IPS DF 4.7 (cell line): ENCODE measurements at regions not wholly inside any gene's neighbourhood (a gene's known extent, or its start where the extent isn't known, plus 50 kb on each side); places are given as distances from the start of the nearest gene placed in this dataset.
A peak's percentile ranks its signal among the peaks of the same experiment; 100 is the strongest.
"Not testable (repeated sequence)": the region's sequence is repeated elsewhere in the genome, so short reads cannot be mapped to it uniquely, and the experiment has no call there.

Experiments used
- DNase-seq: peaks from one replicate; pipeline ENCODE4 v3.0.0-alpha.2; 2013; ENCODE audit warnings: low spot score; ENCODE audit errors: extremely low read depth

GRCh38 chr22:16730894-16731293 is 94.3 kb downstream of the XKR3 start:
- DNase-seq: not testable (repeated sequence)

- not testable (repeated sequence) for DNase-seq
Observed at GRCh38 chr22:16727491-16727890, 97.7 kb downstream of the XKR3 start.

GRCh38 chr22:16723241-16723640 is 102.0 kb downstream of the XKR3 start:
- not testable (repeated sequence) for DNase-seq

- DNase-seq: not testable (repeated sequence)
Observed at GRCh38 chr22:16722564-16722963, 102.6 kb downstream of the XKR3 start.

- DNase-seq: no peak
Observed at GRCh38 chr22:16721961-16722360, 103.2 kb downstream of the XKR3 start.

- DNase-seq: peak; percentile 14
Observed at GRCh38 chr22:16717699-16718558, 107.3 kb downstream of the XKR3 start.

GRCh38 chr22:16714568-16714967 is 110.6 kb downstream of the XKR3 start:
- DNase-seq: not testable (repeated sequence)

GRCh38 chr22:16702318-16702870 is 109.8 kb upstream of the CCT8L2 start:
- DNase-seq: not testable (repeated sequence)

GRCh38 chr22:16700390-16700789 is 107.8 kb upstream of the CCT8L2 start:
- not testable (repeated sequence) for DNase-seq

GRCh38 chr22:16699326-16699725 is 106.7 kb upstream of the CCT8L2 start:
- no peak for DNase-seq

GRCh38 chr22:16697492-16698044 is 105.0 kb upstream of the CCT8L2 start:
- not testable (repeated sequence) for DNase-seq

GRCh38 chr22:16696900-16697299 is 104.3 kb upstream of the CCT8L2 start:
- not testable (repeated sequence) for DNase-seq

GRCh38 chr22:16695261-16695660 is 102.7 kb upstream of the CCT8L2 start:
- DNase-seq: no peak

- DNase-seq: not testable (repeated sequence)
Observed at GRCh38 chr22:16693747-16694146, 101.1 kb upstream of the CCT8L2 start.

- not testable (repeated sequence) for DNase-seq
Observed at GRCh38 chr22:16689358-16689757, 96.7 kb upstream of the CCT8L2 start.

GRCh38 chr22:16681290-16681689 is 88.7 kb upstream of the CCT8L2 start:
- DNase-seq: not testable (repeated sequence)

GRCh38 chr22:16680209-16680899 is 87.7 kb upstream of the CCT8L2 start:
- DNase-seq: not testable (repeated sequence)

- not testable (repeated sequence) for DNase-seq
Observed at GRCh38 chr22:16679191-16679834, 86.7 kb upstream of the CCT8L2 start.

- DNase-seq: not testable (repeated sequence)
Observed at GRCh38 chr22:16673433-16673832, 80.8 kb upstream of the CCT8L2 start.

- DNase-seq: not testable (repeated sequence)
Observed at GRCh38 chr22:16665610-16666009, 73.0 kb upstream of the CCT8L2 start.

- not testable (repeated sequence) for DNase-seq
Observed at GRCh38 chr22:16662330-16662729, 69.7 kb upstream of the CCT8L2 start.
